A673 (cell line): ENCODE measurements at regions not wholly inside any gene's neighbourhood (a gene's known extent, or its start where the extent isn't known, plus 50 kb on each side); places are given as distances from the start of the nearest gene placed in this dataset.

Source experiments
- BruUV-seq: library from RNA; stranded (reverse); fragments of 400-500 nt; replicated peaks from 2 replicates; lab custom pipeline; 2021; lab: Mats Ljungman, UMichigan
- CTCF ChIA-PET: fragments of 300-600 bp; sonication (Branson Sonifier 250); formaldehyde crosslinking; loops from one replicate; lab custom pipeline; 2022; ENCODE audit warnings: antibody characterized with exemption; lab: Charles Lee
- POLR2A ChIA-PET: fragments of 300-600 bp; sonication (Branson Sonifier 250); formaldehyde crosslinking; loops from one replicate; lab custom pipeline; 2022; ENCODE audit warnings: antibody characterized with exemption; ENCODE audit not compliant: low non-redundant PET; lab: Charles Lee
- DNase-seq: peaks from one replicate; pipeline ENCODE4 v3.0.0-alpha.2; 2015; ENCODE audit warnings: low spot score
- H3K27ac ChIP-seq: fragments of 200-600 bp; sonication (generic); 2 replicates; pipeline ENCODE4 v1.5.1; 2016; ENCODE audit warnings: mixed run types, low read depth, mild to moderate bottlenecking, mixed read lengths, antibody characterized with exemption, low read length; ENCODE audit not compliant: poor library complexity, severe bottlenecking
- H3K27me3 ChIP-seq: fragments of 200-600 bp; sonication (generic); replicated peaks from 2 replicates; pipeline ENCODE4 v1.6.1; 2017; ENCODE audit warnings: mixed run types, low read depth, mild to moderate bottlenecking, mixed read lengths, antibody characterized with exemption, low read length; ENCODE audit not compliant: insufficient read depth, poor library complexity
- H3K36me3 ChIP-seq: fragments of 200-600 bp; sonication (generic); 2 replicates; pipeline ENCODE4 v1.6.1; 2016; ENCODE audit warnings: mixed run types, mild to moderate bottlenecking, mixed read lengths, antibody characterized with exemption, low read length; ENCODE audit not compliant: insufficient read depth, poor library complexity, severe bottlenecking
- H3K4me1 ChIP-seq: fragments of 200-600 bp; sonication (generic); 2 replicates; pipeline ENCODE4 v1.6.1; 2017; ENCODE audit warnings: mixed run types, mild to moderate bottlenecking, mixed read lengths, antibody characterized with exemption, low read length; ENCODE audit not compliant: insufficient read depth, poor library complexity, severe bottlenecking
- H3K4me3 ChIP-seq: fragments of 200-600 bp; sonication (generic); 2 replicates; pipeline ENCODE4 v1.5.1; 2016; ENCODE audit warnings: low read depth, mixed run types, mild to moderate bottlenecking, mixed read lengths, low read length; ENCODE audit not compliant: poor library complexity, severe bottlenecking
- H3K9me3 ChIP-seq: fragments of 200-600 bp; sonication (generic); 2 replicates; pipeline ENCODE4 v1.6.1; 2016; ENCODE audit warnings: mixed run types, low read depth, mild to moderate bottlenecking, mixed read lengths, antibody characterized with exemption, low read length; ENCODE audit not compliant: poor library complexity, severe bottlenecking
- EZH2 ChIP-seq: fragments of 200-600 bp; sonication (generic); IDR thresholded peaks from 2 replicates; pipeline ENCODE4 v1.6.1; 2017; ENCODE audit warnings: borderline replicate concordance, low read depth, mild to moderate bottlenecking, mixed read lengths, antibody characterized with exemption, low read length; ENCODE audit not compliant: poor library complexity, severe bottlenecking
- intact Hi-C: fragments of 100-400 bp; cut with micrococcal nuclease; formaldehyde crosslinking; loops from one replicate; pipeline ENCODE4 v1.10.0; 2022; ENCODE audit not compliant: unreplicated experiment
- TF ChIP-seq, protein P1 (sequence below): fragments of 300-800, 200-600 bp; sonication (generic); conservative IDR thresholded peaks from 2 replicates; pipeline ENCODE4 v1.5.1; 2017; ENCODE audit warnings: low read depth, mild to moderate bottlenecking, antibody characterized with exemption, low read length, moderate library complexity, mixed read lengths

GRCh38 chr5:86878250-86878649 lies 260.5 kb downstream of the COX7C start:
- no TSS peak for BruUV-seq
- H3K9me3 ChIP-seq, result no peaks in the 10 kb centered on the region
- no peaks in the 10 kb centered on the region for H3K36me3 ChIP-seq
- CTCF ChIA-PET, result no interaction called here
- H3K27ac ChIP-seq, result no peak overlapping the region
- POLR2A ChIA-PET, result no interaction called here
- no peak for DNase-seq
- intact Hi-C loops, result no loop called here
- no peaks in the 10 kb centered on the region for H3K4me1 ChIP-seq
- no peaks in the 10 kb centered on the region for H3K27me3 ChIP-seq
- no peak for TF ChIP-seq EZH2
- TF ChIP-seq, protein P1, sequence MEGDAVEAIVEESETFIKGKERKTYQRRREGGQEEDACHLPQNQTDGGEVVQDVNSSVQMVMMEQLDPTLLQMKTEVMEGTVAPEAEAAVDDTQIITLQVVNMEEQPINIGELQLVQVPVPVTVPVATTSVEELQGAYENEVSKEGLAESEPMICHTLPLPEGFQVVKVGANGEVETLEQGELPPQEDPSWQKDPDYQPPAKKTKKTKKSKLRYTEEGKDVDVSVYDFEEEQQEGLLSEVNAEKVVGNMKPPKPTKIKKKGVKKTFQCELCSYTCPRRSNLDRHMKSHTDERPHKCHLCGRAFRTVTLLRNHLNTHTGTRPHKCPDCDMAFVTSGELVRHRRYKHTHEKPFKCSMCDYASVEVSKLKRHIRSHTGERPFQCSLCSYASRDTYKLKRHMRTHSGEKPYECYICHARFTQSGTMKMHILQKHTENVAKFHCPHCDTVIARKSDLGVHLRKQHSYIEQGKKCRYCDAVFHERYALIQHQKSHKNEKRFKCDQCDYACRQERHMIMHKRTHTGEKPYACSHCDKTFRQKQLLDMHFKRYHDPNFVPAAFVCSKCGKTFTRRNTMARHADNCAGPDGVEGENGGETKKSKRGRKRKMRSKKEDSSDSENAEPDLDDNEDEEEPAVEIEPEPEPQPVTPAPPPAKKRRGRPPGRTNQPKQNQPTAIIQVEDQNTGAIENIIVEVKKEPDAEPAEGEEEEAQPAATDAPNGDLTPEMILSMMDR, result no peak
- no peak overlapping the region for H3K4me3 ChIP-seq

DNA sequence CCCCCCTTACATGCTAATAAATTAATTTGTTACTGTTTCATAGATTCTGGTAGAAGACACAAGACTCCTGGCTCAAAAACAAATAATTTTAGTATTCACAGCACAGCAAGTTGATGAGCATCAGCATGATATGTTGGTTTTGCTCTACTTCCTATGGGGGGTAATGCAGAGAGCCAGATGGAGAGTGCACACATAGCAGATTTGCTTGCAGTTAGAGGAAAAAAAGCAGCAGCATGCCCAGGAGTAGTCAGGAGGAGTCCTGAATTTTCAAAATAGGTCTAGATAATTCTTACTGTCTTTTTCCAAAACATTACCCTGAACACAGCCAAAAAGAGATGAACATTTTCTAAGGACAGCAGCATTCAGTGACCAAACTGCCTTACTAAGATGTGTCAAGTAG lies 261.3 kb downstream of the COX7C start:
- no peak for TF ChIP-seq EZH2
- TF ChIP-seq, protein P1, result no peak
- no TSS peak for BruUV-seq
- Histone ChIP-seq H3K27me3 (no peaks in the 10 kb centered on the region), H3K27ac (no peak overlapping the region), H3K9me3 (no peaks in the 10 kb centered on the region), H3K4me1 (no peaks in the 10 kb centered on the region), H3K4me3 (no peak overlapping the region), H3K36me3 (no peaks in the 10 kb centered on the region)
- ChIA-PET CTCF (no interaction called here), POLR2A (no interaction called here)
- no peak for DNase-seq
- intact Hi-C loops, result no loop called here

DNA sequence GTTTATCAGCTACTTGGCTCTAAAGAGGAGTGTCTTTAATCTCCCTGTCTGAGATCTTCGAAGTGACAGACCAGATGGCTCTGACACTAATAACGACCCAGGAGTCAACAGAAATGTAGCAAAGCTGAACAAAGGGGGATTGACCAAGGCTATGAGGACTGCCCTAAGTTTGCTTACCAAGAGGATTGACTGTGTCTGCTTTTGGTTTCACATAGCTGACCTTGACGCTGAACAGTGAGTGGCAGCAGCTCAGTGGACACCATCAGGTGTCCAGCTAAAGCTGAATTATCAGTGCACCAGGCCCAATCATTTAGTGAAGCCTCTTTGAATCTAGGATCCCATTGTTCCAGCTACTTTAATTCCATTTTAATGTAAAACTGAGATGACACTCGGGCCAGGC lies 262.6 kb downstream of the COX7C start:
- intact Hi-C loops, result loop anchor here (2.0 to 5.0 kb wide), 3 partner anchors 90 to 522 kb away; no protein-coding TSS in a partner anchor
- ChIA-PET CTCF (interaction anchor here (0.5 to 1.3 kb wide), 3 partner anchors 9 to 133 kb away, joined by 3 to 16 read pairs (median 3); no protein-coding TSS in a partner anchor), POLR2A (no interaction called here)
- no peaks in the 10 kb centered on the region for H3K4me1 ChIP-seq
- no peaks in the 10 kb centered on the region for H3K27me3 ChIP-seq
- no peak for DNase-seq
- BruUV-seq, result no TSS peak
- H3K4me3 ChIP-seq, result no peak overlapping the region
- no peaks in the 10 kb centered on the region for H3K9me3 ChIP-seq
- no peak for TF ChIP-seq EZH2
- TF ChIP-seq, protein P1, result no peak
- no peak overlapping the region for H3K27ac ChIP-seq
- no peaks in the 10 kb centered on the region for H3K36me3 ChIP-seq
